Neural crest cell (in vitro differentiated cells): ENCODE measurements at regions not wholly inside any gene's neighbourhood (a gene's known extent, or its start where the extent isn't known, plus 50 kb on each side); places are given as distances from the start of the nearest gene placed in this dataset.
A peak's percentile ranks its signal among the peaks of the same experiment; 100 is the strongest.

ENCODE experiments used
- DNase-seq: peaks from one replicate; pipeline ENCODE4 v3.0.0; 2021; ENCODE audit warnings: low read depth, mixed read lengths, low spot score
- H3K27ac Mint-ChIP-seq: one replicate; pipeline ENCODE4 v1.8.0; 2021; ENCODE audit warnings: mild to moderate bottlenecking, mixed read lengths; ENCODE audit not compliant: unreplicated experiment
- H3K27me3 Mint-ChIP-seq: 2 replicates; pipeline ENCODE4 v1.8.0; 2021; ENCODE audit warnings: low read depth, mild to moderate bottlenecking, mixed read lengths
- H3K36me3 Mint-ChIP-seq: 2 replicates; pipeline ENCODE4 v1.8.0; 2021; ENCODE audit warnings: low read depth, mild to moderate bottlenecking, mixed read lengths
- H3K4me1 Mint-ChIP-seq: 2 replicates; pipeline ENCODE4 v1.8.0; 2021; ENCODE audit warnings: mixed read lengths
- H3K4me3 Mint-ChIP-seq: one replicate; pipeline ENCODE4 v1.8.0; 2021; ENCODE audit warnings: mild to moderate bottlenecking, mixed read lengths
- H3K9me3 Mint-ChIP-seq: 2 replicates; pipeline ENCODE4 v1.8.0; 2021; ENCODE audit warnings: mixed read lengths
- CTCF ChIP-seq: fragments of 200-600 bp; sonication (generic); conservative IDR thresholded peaks from 2 replicates; pipeline ENCODE4 v1.5.0; 2021; ENCODE audit warnings: antibody characterized with exemption, mild to moderate bottlenecking

- Mint-ChIP-seq H3K4me1 (peaks cover 17% of the 10 kb centered on the region), H3K36me3 (no peaks in the 10 kb centered on the region), H3K4me3 (no peak overlapping the region), H3K27me3 (no peaks in the 10 kb centered on the region), H3K27ac (peak overlapping the region; percentile 95), H3K9me3 (peaks cover 3% of the 10 kb centered on the region)
- TF ChIP-seq CTCF: no peak
- DNase-seq: no peak
These were observed 994.6 kb upstream of the PRMT6 start for GRCh38 chr1:106061586-106062495.

GRCh38 chr1:106063510-106063909 is 993.0 kb upstream of the PRMT6 start:
- no peak for DNase-seq
- Mint-ChIP-seq H3K4me3 (no peak overlapping the region), H3K27me3 (no peaks in the 10 kb centered on the region), H3K36me3 (no peaks in the 10 kb centered on the region), H3K27ac (no peak overlapping the region), H3K4me1 (peaks cover 17% of the 10 kb centered on the region), H3K9me3 (peaks cover 3% of the 10 kb centered on the region)
- no peak for TF ChIP-seq CTCF

DNA sequence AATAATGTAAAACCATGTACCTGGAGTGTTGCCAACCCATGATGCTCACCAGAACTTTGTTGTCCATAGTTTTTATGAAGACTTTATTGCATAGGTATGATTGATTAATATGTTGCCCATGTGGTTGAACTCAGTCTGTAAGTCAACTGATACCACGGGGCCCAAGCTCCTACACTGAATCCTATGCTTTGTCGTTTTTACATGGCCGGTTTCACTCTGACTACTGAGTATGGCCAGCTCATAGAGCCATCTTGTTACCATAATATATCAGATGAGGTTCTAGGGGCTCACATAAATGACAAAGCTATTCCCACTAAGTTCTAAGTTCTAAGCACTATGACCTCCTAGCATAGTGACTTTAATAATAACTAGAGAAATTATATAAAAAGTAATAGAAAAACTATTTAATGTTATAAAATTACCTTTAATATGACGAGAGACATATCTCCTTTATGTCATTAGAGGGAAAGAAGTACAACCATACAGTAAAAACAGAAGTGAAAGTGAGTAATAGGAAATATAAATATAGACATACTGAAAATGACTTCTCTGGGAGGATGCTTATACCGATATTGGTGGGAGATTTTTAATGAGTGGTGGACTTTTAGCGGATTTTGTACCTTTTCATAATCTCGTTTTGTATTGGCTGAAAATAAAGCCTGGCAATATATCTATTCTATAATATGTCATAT is 983.4 kb upstream of the PRMT6 start:
- no peak for DNase-seq
- TF ChIP-seq CTCF: no peak
- H3K27me3 Mint-ChIP-seq: no peaks in the 10 kb centered on the region
- H3K9me3 Mint-ChIP-seq: no peaks in the 10 kb centered on the region
- no peak overlapping the region for H3K4me3 Mint-ChIP-seq
- H3K36me3 Mint-ChIP-seq: no peaks in the 10 kb centered on the region
- H3K27ac Mint-ChIP-seq: no peak overlapping the region
- H3K4me1 Mint-ChIP-seq: no peaks in the 10 kb centered on the region

GRCh38 chr1:106080608-106081325 is 975.7 kb upstream of the PRMT6 start:
- Mint-ChIP-seq H3K4me3 (no peak overlapping the region), H3K27ac (no peak overlapping the region), H3K4me1 (peaks cover 7% of the 10 kb centered on the region), H3K36me3 (no peaks in the 10 kb centered on the region), H3K27me3 (no peaks in the 10 kb centered on the region), H3K9me3 (peaks cover 5% of the 10 kb centered on the region)
- DNase-seq: no peak
- TF ChIP-seq CTCF: no peak

DNA sequence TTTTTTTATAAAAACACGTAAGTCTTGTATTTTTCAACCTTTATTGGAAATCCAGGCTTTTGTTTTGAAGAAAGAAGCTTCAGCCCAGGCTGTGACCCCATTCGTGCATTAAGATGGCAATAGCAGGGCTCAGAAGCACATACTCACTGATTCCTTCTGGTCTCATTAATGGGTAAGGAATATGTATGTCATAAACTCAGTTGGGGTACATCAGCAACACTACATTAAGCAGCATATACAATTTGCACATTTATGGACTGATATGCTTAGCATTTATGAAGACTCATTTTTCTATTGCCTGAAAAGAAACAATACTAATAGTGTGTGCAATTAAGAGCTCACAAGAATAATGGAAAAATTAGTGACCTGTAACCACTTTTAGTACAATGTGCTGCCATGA is 945.4 kb upstream of the PRMT6 start:
- Mint-ChIP-seq H3K4me3 (no peak overlapping the region), H3K4me1 (no peaks in the 10 kb centered on the region), H3K27ac (no peak overlapping the region), H3K27me3 (no peaks in the 10 kb centered on the region), H3K9me3 (peaks cover 3% of the 10 kb centered on the region), H3K36me3 (peaks cover 3% of the 10 kb centered on the region)
- DNase-seq: no peak
- no peak for TF ChIP-seq CTCF
